Esophagus squamous epithelium (tissue), 4 donors: ENCODE measurements at regions not wholly inside any gene's neighbourhood (a gene's known extent, or its start where the extent isn't known, plus 50 kb on each side); places are given as distances from the start of the nearest gene placed in this dataset.

Source experiments
- CTCF ChIP-seq, 6 experiments: fragments of 450-650 bp in 4 of 6; fragments of 200-600 bp in 2 of 6; sonication (generic) in 2 of 6; IDR thresholded peaks; one replicate each; pipeline ENCODE4 v1.5.1; 2016 to 2019; ENCODE audit warnings: antibody characterized with exemption in 6 of 6, mild to moderate bottlenecking in 4 of 6, moderate library complexity in 4 of 6
- POLR2A ChIP-seq, 4 donors: fragments of 450-650 bp; IDR thresholded peaks; one replicate each; pipeline ENCODE4 v1.6.1; 2017; ENCODE audit warnings: antibody characterized with exemption in 4 of 4, mild to moderate bottlenecking in 4 of 4, moderate library complexity in 3 of 4

GRCh38 chr2:64745562-64745961 is 91.8 kb upstream of the SERTAD2 start:
- TF ChIP-seq CTCF (IDR thresholded peaks at IDR 0.05) (no peak), POLR2A (IDR thresholded peaks at IDR 0.05) (no peak)
